GM12878 (cell line): ENCODE measurements at regions not wholly inside any gene's neighbourhood (a gene's known extent, or its start where the extent isn't known, plus 50 kb on each side); places are given as distances from the start of the nearest gene placed in this dataset.

Experiments used
- ATAC-seq: fragments of 200-7000 bp; cut with Tn5 transposase; 3 replicates; pipeline ENCODE4 v1.9.1; 2020; ENCODE audit warnings: mild to moderate bottlenecking, moderate library complexity
- BruUV-seq: library from RNA; stranded (reverse); fragments of 400-500 nt; replicated peaks from 2 replicates; lab custom pipeline; 2021; lab: Mats Ljungman, UMichigan
- CTCF ChIA-PET: fragments of 300-600 bp; sonication (Branson Sonifier 250); formaldehyde crosslinking; extraction: SDS; loops from one replicate; lab custom pipeline; 2021; ENCODE audit warnings: inconsistent platforms; lab: Yijun Ruan, JAX
- POLR2A ChIA-PET: fragments of 350-600 bp; formaldehyde crosslinking; extraction: SDS; loops from one replicate; lab custom pipeline; 2021; ENCODE audit warnings: inconsistent platforms; lab: Charles Lee
- RAD21 ChIA-PET: fragments of 300-600 bp; sonication (Branson Sonifier 250); formaldehyde crosslinking; loops from one replicate; lab custom pipeline; 2023; ENCODE audit warnings: antibody characterized with exemption; ENCODE audit not compliant: unreplicated experiment; lab: Charles Lee
- SMC1A ChIA-PET: fragments of 300-600 bp; sonication (Branson Sonifier 250); formaldehyde crosslinking; loops from one replicate; lab custom pipeline; 2023; ENCODE audit not compliant: unreplicated experiment, uncharacterized antibody; lab: Charles Lee
- DNase-seq: peaks from one replicate; pipeline ENCODE4 v3.0.0-alpha.2; 2011; ENCODE audit warnings: low read depth, low spot score
- FAIRE-seq: peaks from 3 replicates; lab custom pipeline; 2011; peaks lifted over from hg19 to GRCh38; lab: Jason Lieb, UNC
- H2AFZ ChIP-seq: 2 replicates; pipeline ENCODE4 v1.6.0; 2011; ENCODE audit warnings: low read depth, low read length, control low read depth; ENCODE audit not compliant: control insufficient read depth
- H3K27ac ChIP-seq: 2 replicates; pipeline ENCODE4 v1.5.1; 2011; ENCODE audit warnings: control low read depth; ENCODE audit not compliant: control insufficient read depth, insufficient read depth
- H3K27me3 ChIP-seq, 2 experiments: replicated peaks in 1 of 2; 2 replicates each; pipeline versions ENCODE4 v1.6.0 to v1.6.1; 2011; ENCODE audit warnings: low read length in 1 of 2; ENCODE audit not compliant: control insufficient read depth in 2 of 2, insufficient read depth in 2 of 2
- H3K36me3 ChIP-seq, 2 experiments: 2 replicates each; pipeline ENCODE4 v1.5.1; 2011; ENCODE audit warnings: low read length in 1 of 2; ENCODE audit not compliant: control insufficient read depth in 2 of 2, insufficient read depth in 2 of 2
- H3K4me1 ChIP-seq: 2 replicates; pipeline ENCODE4 v1.6.1; 2011; ENCODE audit warnings: mild to moderate bottlenecking, low read length, moderate library complexity, mixed read lengths; ENCODE audit not compliant: control insufficient read depth, insufficient read depth
- H3K4me2 ChIP-seq: 2 replicates; pipeline ENCODE4 v1.6.0; 2011; ENCODE audit warnings: control low read depth; ENCODE audit not compliant: control insufficient read depth, insufficient read depth
- H3K4me3 ChIP-seq: fragments of 200-600 bp; sonication (generic); 2 replicates; pipeline ENCODE4 v1.5.1; 2016
- H3K79me2 ChIP-seq: 2 replicates; pipeline ENCODE4 v1.6.0; 2011; ENCODE audit warnings: low read length; ENCODE audit not compliant: control insufficient read depth, insufficient read depth
- H3K9ac ChIP-seq: 2 replicates; pipeline ENCODE4 v1.8.0; 2011; ENCODE audit warnings: low read length, control low read depth, mixed read lengths; ENCODE audit not compliant: control insufficient read depth, insufficient read depth
- H3K9me3 ChIP-seq: replicated peaks from 3 replicates; pipeline ENCODE4 v1.5.1; 2011; ENCODE audit warnings: mild to moderate bottlenecking, low read length; ENCODE audit not compliant: control insufficient read depth, insufficient read depth
- H4K20me1 ChIP-seq: 2 replicates; pipeline ENCODE4 v1.6.0; 2011; ENCODE audit not compliant: control insufficient read depth, insufficient read depth
- BCLAF1 ChIP-seq: fragments of 450-650 bp; IDR thresholded peaks from 2 replicates; pipeline ENCODE4 v1.6.1; 2017; ENCODE audit warnings: antibody characterized with exemption, mild to moderate bottlenecking, moderate library complexity
- CBFB ChIP-seq: IDR thresholded peaks from 2 replicates; pipeline ENCODE4 v1.6.1; 2016; ENCODE audit warnings: antibody characterized with exemption, low read depth
- CREM ChIP-seq: IDR thresholded peaks from 2 replicates; pipeline ENCODE4 v1.6.1; 2014; ENCODE audit warnings: antibody characterized with exemption, low read depth
- GATAD2B ChIP-seq: fragments of 450-650 bp; conservative IDR thresholded peaks from 2 replicates; pipeline ENCODE4 v1.6.1; 2017; ENCODE audit warnings: low read depth, mild to moderate bottlenecking, moderate library complexity
- IKZF2 ChIP-seq, 2 experiments: fragments of 450-650 bp; IDR thresholded peaks; 2 replicates each; pipeline ENCODE4 v1.6.1; 2017; ENCODE audit warnings: mild to moderate bottlenecking in 2 of 2, moderate library complexity in 2 of 2
- KLF5 ChIP-seq: fragments of 450-650 bp; IDR thresholded peaks from 2 replicates; pipeline ENCODE4 v1.6.1; 2014; ENCODE audit warnings: mild to moderate bottlenecking; ENCODE audit not compliant: partially characterized antibody
- MEF2B ChIP-seq: fragments of 450-650 bp; IDR thresholded peaks from 2 replicates; pipeline ENCODE4 v1.6.1; 2018; ENCODE audit warnings: mild to moderate bottlenecking, moderate library complexity; ENCODE audit not compliant: partially characterized antibody, poor library complexity, severe bottlenecking
- POU2F2 ChIP-seq: IDR thresholded peaks from 3 replicates; pipeline ENCODE4 v1.6.1; 2011; ENCODE audit warnings: low read depth, mild to moderate bottlenecking, low read length, borderline replicate concordance
- RAD51 ChIP-seq: fragments of 450-650 bp; IDR thresholded peaks from 2 replicates; pipeline ENCODE4 v1.6.1; 2016; ENCODE audit warnings: moderate library complexity, mild to moderate bottlenecking, inconsistent platforms
- RCOR1 ChIP-seq: conservative IDR thresholded peaks from 2 replicates; pipeline ENCODE4 v1.6.1; 2012; ENCODE audit warnings: low read depth, low read length, improper control_type of control experiment
- SMARCA5 ChIP-seq: fragments of 450-650 bp; IDR thresholded peaks from 2 replicates; pipeline ENCODE4 v1.6.1; 2017; ENCODE audit warnings: mild to moderate bottlenecking
- SMC3 ChIP-seq: IDR thresholded peaks from 2 replicates; pipeline ENCODE4 v1.6.1; 2011; ENCODE audit warnings: low read length, improper control_type of control experiment, borderline replicate concordance
- WGBS: methylation state at CpG from one replicate; pipeline ENCODE4 v1.1.6; 2016; ENCODE audit warnings: low lambda C conversion rate; ENCODE audit not compliant: insufficient replicate concordance, insufficient coverage; ENCODE audit errors: missing lambda C conversion rate; 5-methylcytosine and 5-hydroxymethylcytosine counted together
- in situ Hi-C: fragments of 300-500 bp; cut with MboI; formaldehyde crosslinking; loops from 9 replicates; pipeline ENCODE4 v1.14.3; 2018; ENCODE audit warnings: mixed read lengths
- intact Hi-C: fragments of 100-400 bp; cut with micrococcal nuclease; formaldehyde crosslinking; loops from one replicate; pipeline ENCODE4 v1.14.2; 2022; ENCODE audit not compliant: unreplicated experiment
- TF ChIP-seq, protein P1 (sequence below): fragments of 450-650 bp; conservative IDR thresholded peaks from 2 replicates; pipeline ENCODE4 v1.6.1; 2017; ENCODE audit warnings: mild to moderate bottlenecking, moderate library complexity

GRCh38 chr1:99424087-99424486 lies 159.8 kb downstream of the PLPPR4 start:
- Histone ChIP-seq H3K4me2 (no peak overlapping the region), H3K9ac (no peak overlapping the region), H3K4me3 (no peak overlapping the region), H4K20me1 (no peaks in the 10 kb centered on the region), H2AFZ (no peak overlapping the region), H3K27me3 (no peaks in the 10 kb centered on the region), H3K79me2 (no peaks in the 10 kb centered on the region), H3K27ac (no peak overlapping the region), H3K9me3 (no peaks in the 10 kb centered on the region), H3K4me1 (no peaks in the 10 kb centered on the region), H3K36me3 (no peaks in the 10 kb centered on the region)
- ChIA-PET POLR2A (interaction anchor here (1.0 kb wide), 1 partner anchor 10 kb away, joined by 3 read pairs; no protein-coding TSS in a partner anchor), CTCF (no interaction called here), RAD21 (no interaction called here), SMC1A (no interaction called here)
- intact Hi-C loops: no loop called here
- FAIRE-seq: no peak
- no peak for DNase-seq
- WGBS: 13% methylated on average over 3 of the region's 3 CpGs
- no TSS peak for BruUV-seq
- ATAC-seq: no peak
- in situ Hi-C loops: no loop called here
- TF ChIP-seq GATAD2B (no peak), POU2F2 (no peak), MEF2B (no peak), RAD51 (no peak), SMC3 (no peak), KLF5 (no peak), SMARCA5 (no peak), BCLAF1 (no peak), CBFB (no peak), CREM (no peak), IKZF2 (IDR thresholded peaks at IDR 0.05) (no peak), RCOR1 (no peak)
- TF ChIP-seq, protein P1, sequence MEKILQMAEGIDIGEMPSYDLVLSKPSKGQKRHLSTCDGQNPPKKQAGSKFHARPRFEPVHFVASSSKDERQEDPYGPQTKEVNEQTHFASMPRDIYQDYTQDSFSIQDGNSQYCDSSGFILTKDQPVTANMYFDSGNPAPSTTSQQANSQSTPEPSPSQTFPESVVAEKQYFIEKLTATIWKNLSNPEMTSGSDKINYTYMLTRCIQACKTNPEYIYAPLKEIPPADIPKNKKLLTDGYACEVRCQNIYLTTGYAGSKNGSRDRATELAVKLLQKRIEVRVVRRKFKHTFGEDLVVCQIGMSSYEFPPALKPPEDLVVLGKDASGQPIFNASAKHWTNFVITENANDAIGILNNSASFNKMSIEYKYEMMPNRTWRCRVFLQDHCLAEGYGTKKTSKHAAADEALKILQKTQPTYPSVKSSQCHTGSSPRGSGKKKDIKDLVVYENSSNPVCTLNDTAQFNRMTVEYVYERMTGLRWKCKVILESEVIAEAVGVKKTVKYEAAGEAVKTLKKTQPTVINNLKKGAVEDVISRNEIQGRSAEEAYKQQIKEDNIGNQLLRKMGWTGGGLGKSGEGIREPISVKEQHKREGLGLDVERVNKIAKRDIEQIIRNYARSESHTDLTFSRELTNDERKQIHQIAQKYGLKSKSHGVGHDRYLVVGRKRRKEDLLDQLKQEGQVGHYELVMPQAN: no peak
